Ectodermal cell (in vitro differentiated cells): ENCODE measurements at regions not wholly inside any gene's neighbourhood (a gene's known extent, or its start where the extent isn't known, plus 50 kb on each side); places are given as distances from the start of the nearest gene placed in this dataset.

Source experiments
- H3K27ac ChIP-seq: 2 replicates; pipeline ENCODE4 v1.7.0; 2013; ENCODE audit warnings: mild to moderate bottlenecking, low read depth, low read length; ENCODE audit not compliant: insufficient read depth, poor library complexity, severe bottlenecking
- H3K27me3 ChIP-seq: 2 replicates; pipeline ENCODE4 v1.7.0; 2013; ENCODE audit warnings: mild to moderate bottlenecking, low read length; ENCODE audit not compliant: insufficient read depth, control insufficient read depth, poor library complexity, severe bottlenecking
- H3K36me3 ChIP-seq: one replicate; pipeline ENCODE4 v1.7.0; 2013; ENCODE audit warnings: low read length; ENCODE audit not compliant: control insufficient read depth, insufficient read depth
- H3K4me1 ChIP-seq: one replicate; pipeline ENCODE4 v1.7.0; 2013; ENCODE audit warnings: low read length; ENCODE audit not compliant: control insufficient read depth, insufficient read depth
- H3K4me3 ChIP-seq: 2 replicates; pipeline ENCODE4 v1.7.0; 2013; ENCODE audit warnings: low read depth, low read length, control low read depth; ENCODE audit not compliant: insufficient read depth
- H3K9me3 ChIP-seq: 2 replicates; pipeline ENCODE4 v1.7.0; 2013; ENCODE audit warnings: mild to moderate bottlenecking, low read length, moderate library complexity; ENCODE audit not compliant: control insufficient read depth
- WGBS, 2 experiments: methylation state at CpG; one replicate each; pipeline ENCODE4 v1.1.7; 2013; ENCODE audit warnings: missing lambda C conversion rate in 2 of 2; 5-methylcytosine and 5-hydroxymethylcytosine counted together

GRCh38 chr13:70505809-70506208 is 397.6 kb upstream of the KLHL1 start:
- Histone ChIP-seq H3K4me1 (no peaks in the 10 kb centered on the region), H3K27me3 (no peaks in the 10 kb centered on the region), H3K36me3 (no peaks in the 10 kb centered on the region), H3K4me3 (no peak overlapping the region), H3K27ac (no peak overlapping the region), H3K9me3 (no peaks in the 10 kb centered on the region)
- 95 to 97% methylated on average over 3 to 4 of the region's 4 CpGs for WGBS, 2 experiments

GRCh38 chr13:70502944-70503343 is 394.7 kb upstream of the KLHL1 start:
- Histone ChIP-seq H3K36me3 (no peaks in the 10 kb centered on the region), H3K27ac (no peak overlapping the region), H3K4me1 (no peaks in the 10 kb centered on the region), H3K9me3 (no peaks in the 10 kb centered on the region), H3K4me3 (no peak overlapping the region), H3K27me3 (no peaks in the 10 kb centered on the region)
- 64 to 67% methylated on average over 1 of the region's 1 CpG for WGBS, 2 experiments

DNA sequence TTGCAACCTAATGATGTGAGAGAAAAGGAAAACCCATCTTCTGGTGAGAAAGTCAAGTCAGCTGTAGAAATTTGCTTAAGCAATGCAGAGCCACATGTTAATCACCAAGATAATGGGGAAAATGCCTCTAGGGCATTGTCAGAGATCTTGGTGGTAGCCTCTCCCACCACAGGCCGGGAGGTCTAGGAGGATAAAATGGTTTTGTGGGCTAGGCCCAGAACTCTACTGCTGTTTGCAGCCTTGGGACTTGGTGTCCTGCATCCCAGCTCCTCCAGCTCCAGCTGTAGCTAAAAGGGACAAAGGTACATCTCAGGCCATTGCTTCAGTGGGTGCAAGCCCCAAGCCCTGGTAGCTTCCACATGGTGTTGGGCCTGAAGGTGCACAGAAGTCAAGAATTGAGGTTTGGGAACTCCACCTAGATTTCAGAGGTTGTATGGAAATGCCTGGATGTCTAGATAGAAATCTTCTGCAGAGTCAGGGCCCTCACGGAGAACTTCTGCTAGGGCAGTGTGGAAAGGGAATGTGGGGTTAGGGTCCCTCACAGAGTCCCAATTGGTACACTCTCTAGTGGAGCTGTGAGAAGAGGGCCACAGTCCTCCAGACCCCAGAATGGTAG is 382.2 kb upstream of the KLHL1 start:
- Histone ChIP-seq H3K4me3 (no peak overlapping the region), H3K27me3 (no peaks in the 10 kb centered on the region), H3K36me3 (no peaks in the 10 kb centered on the region), H3K9me3 (no peaks in the 10 kb centered on the region), H3K27ac (no peak overlapping the region), H3K4me1 (no peaks in the 10 kb centered on the region)
- 87 to 92% methylated on average over 2 of the region's 2 CpGs for whole genome bisulfite sequencing, 2 experiments

- Histone ChIP-seq H3K27ac (no peak overlapping the region), H3K36me3 (no peaks in the 10 kb centered on the region), H3K4me3 (no peak overlapping the region), H3K4me1 (no peaks in the 10 kb centered on the region), H3K27me3 (no peaks in the 10 kb centered on the region), H3K9me3 (no peaks in the 10 kb centered on the region)
- 96 to 97% methylated on average over 7 of the region's 7 CpGs for WGBS, 2 experiments
Observed at GRCh38 chr13:70484931-70485330, 376.7 kb upstream of the KLHL1 start.

DNA sequence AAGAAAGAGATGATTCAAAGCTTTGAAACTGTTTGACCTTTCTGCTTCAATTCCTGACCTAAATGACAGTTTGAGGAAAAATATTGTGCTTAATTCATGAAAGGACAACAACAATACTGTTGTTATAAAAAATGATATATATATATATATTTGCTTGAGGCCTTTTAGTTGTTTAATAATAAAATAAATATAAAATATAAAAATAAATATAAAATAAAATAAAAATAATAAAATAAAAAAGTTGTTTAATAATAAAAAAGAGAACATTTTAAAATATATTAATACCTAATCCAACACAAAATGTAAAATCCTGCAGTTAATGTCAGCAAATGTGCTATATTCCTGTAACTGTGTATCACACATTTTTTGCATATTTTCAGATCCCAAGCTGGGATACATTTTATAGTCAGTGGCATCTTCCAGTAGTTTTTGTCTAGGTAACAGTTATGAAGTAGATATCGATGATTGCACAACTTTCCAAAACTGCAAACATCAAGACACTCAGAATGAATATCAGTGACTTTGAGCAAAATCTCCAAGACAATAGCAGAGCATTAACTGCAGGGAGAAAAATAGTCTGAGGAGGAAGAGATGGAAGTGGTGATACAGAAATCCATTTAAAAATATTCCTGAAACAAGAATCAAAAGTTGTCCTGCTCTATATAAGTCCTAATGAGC is 375.5 kb upstream of the KLHL1 start:
- H3K4me3 ChIP-seq, result no peak overlapping the region
- H3K36me3 ChIP-seq, result no peaks in the 10 kb centered on the region
- H3K4me1 ChIP-seq, result no peaks in the 10 kb centered on the region
- H3K27me3 ChIP-seq, result no peaks in the 10 kb centered on the region
- no CpG with 5 or more reads among the region's 1 CpG for WGBS, 2 experiments
- no peak overlapping the region for H3K27ac ChIP-seq
- H3K9me3 ChIP-seq, result no peaks in the 10 kb centered on the region

GRCh38 chr13:70473907-70474306 is 365.7 kb upstream of the KLHL1 start:
- no peaks in the 10 kb centered on the region for H3K36me3 ChIP-seq
- WGBS, 2 experiments, result 92 to 100% methylated on average over 1 of the region's 3 CpGs
- H3K27ac ChIP-seq, result no peak overlapping the region
- no peaks in the 10 kb centered on the region for H3K4me1 ChIP-seq
- H3K27me3 ChIP-seq, result no peaks in the 10 kb centered on the region
- H3K4me3 ChIP-seq, result no peak overlapping the region
- H3K9me3 ChIP-seq, result no peaks in the 10 kb centered on the region

- H3K36me3 ChIP-seq, result no peaks in the 10 kb centered on the region
- no peak overlapping the region for H3K4me3 ChIP-seq
- no peaks in the 10 kb centered on the region for H3K9me3 ChIP-seq
- WGBS, 2 experiments, result 84 to 100% methylated on average over 1 to 3 of the region's 3 CpGs
- H3K4me1 ChIP-seq, result no peaks in the 10 kb centered on the region
- H3K27me3 ChIP-seq, result no peaks in the 10 kb centered on the region
- H3K27ac ChIP-seq, result no peak overlapping the region
Observed at GRCh38 chr13:70469077-70469476, 360.8 kb upstream of the KLHL1 start.

DNA sequence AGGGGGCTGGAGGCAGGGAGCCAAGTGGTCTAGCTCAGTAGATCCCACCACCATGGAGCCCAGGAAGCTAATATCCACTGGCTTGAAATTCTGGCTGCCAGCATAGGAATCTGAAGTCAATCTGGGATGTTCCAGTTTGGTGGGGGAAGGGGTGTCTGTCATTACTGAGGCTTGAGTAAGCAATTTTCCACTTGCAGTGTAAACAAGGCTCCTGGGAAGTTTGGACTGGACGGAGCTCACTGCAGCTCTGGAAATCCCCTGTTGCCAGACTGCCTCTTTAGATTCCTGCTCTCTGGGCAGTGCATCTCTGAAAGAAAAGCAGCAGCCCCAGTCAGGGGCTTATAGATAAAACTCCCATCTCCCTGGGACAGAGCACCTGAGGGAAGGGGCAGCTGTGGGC is 349.2 kb upstream of the KLHL1 start:
- no peaks in the 10 kb centered on the region for H3K9me3 ChIP-seq
- 90 to 92% methylated on average over 1 of the region's 1 CpG for WGBS, 2 experiments
- H3K4me1 ChIP-seq, result no peaks in the 10 kb centered on the region
- no peak overlapping the region for H3K27ac ChIP-seq
- H3K4me3 ChIP-seq, result no peak overlapping the region
- no peaks in the 10 kb centered on the region for H3K27me3 ChIP-seq
- H3K36me3 ChIP-seq, result no peaks in the 10 kb centered on the region

- Histone ChIP-seq H3K4me3 (no peak overlapping the region), H3K27me3 (no peaks in the 10 kb centered on the region), H3K36me3 (no peaks in the 10 kb centered on the region), H3K27ac (no peak overlapping the region), H3K4me1 (no peaks in the 10 kb centered on the region), H3K9me3 (no peaks in the 10 kb centered on the region)
- 97 to 100% methylated on average over 1 to 2 of the region's 2 CpGs for WGBS, 2 experiments
Observed at GRCh38 chr13:70448820-70449219, 340.6 kb upstream of the KLHL1 start.

- H3K27ac ChIP-seq, result no peak overlapping the region
- H3K27me3 ChIP-seq, result no peaks in the 10 kb centered on the region
- no peaks in the 10 kb centered on the region for H3K36me3 ChIP-seq
- H3K4me3 ChIP-seq, result no peak overlapping the region
- no peaks in the 10 kb centered on the region for H3K9me3 ChIP-seq
- WGBS, 2 experiments, result 37 to 51% methylated on average over 2 of the region's 2 CpGs
- H3K4me1 ChIP-seq, result no peaks in the 10 kb centered on the region
Observed at GRCh38 chr13:70432276-70432805, 324.1 kb upstream of the KLHL1 start.
